SIG-M5 (cell line): ENCODE measurements at regions not wholly inside any gene's neighbourhood (a gene's known extent, or its start where the extent isn't known, plus 50 kb on each side); places are given as distances from the start of the nearest gene placed in this dataset.

Source experiments
- DNase-seq: peaks from one replicate; lab custom pipeline; 2025; lab: John Stamatoyannopoulos, UW

- no peak for DNase-seq
Measured at GRCh38 chr17:77501751-77502625, 361.2 kb downstream of the SEC14L1 start.

DNA sequence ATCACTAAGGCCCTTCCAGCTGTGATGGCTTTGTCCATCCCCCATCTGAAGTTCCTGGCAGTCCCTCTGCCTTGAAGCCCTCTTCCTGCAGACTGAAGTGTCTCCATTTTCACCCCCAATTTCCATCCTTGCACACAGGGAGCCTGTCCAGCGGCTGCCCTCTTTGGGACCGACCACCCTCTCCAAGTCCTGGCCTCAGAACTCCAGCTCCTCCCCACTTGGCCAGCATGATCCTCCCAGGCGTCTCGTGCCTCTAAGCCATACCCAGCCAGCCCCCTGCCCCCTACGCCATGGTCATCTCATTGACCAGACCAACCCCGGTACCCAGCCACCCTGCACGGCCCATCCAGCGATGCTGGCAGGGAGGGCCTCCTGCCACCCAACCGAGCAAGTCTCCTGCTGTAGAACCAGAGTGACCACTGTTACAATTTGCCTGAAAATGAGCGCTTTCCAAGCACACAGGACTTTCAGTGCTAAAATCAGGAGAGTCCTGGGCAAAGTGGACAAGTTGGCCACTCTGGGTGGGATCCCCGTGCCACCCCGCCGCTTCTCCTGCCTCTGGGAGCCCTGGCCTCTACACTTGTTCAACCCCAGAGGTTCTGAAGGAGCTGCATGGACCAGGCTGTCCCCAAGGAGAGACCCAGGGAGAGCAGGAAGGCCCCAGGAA, 362.0 kb downstream of the SEC14L1 start:
- no peak for DNase-seq

GRCh38 chr17:77503293-77503655, 362.5 kb downstream of the SEC14L1 start:
- DNase-seq, result no peak

DNA sequence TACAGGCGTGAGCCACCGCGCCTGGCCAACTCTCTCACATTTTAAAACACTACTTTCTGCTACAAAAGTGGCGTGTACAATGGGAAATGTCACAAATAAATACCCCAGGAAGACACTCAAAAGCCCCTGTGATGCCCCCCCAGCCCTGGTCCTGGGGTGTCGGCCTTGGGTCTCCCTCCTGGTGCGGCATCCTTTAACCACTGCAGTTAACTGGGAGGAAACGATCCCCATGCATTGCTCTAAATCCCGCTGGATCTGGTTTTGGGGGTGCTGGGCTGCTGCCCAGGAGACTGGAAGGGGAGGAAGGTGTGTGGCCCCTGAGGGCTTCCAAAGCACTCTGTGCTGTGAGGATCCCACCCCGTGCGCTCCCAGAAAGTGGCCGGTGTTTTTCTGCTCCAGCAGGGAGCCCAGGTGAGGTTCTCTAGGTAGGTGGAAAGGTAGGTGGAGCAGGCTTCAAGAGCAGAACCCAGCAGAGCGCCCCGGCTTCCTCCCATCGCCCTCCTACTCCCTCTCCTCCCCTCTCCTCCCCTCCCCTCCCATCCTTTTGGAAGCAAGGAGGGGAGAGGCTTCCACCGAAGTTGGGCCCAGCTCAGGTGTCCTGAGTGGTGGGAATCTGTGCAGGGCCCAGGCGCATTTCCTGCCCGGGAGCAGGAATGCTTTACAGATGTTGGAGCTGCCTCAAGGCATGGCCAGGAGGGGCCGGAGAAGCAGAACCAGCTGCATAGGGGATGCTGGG, 363.3 kb downstream of the SEC14L1 start:
- no peak for DNase-seq

DNA sequence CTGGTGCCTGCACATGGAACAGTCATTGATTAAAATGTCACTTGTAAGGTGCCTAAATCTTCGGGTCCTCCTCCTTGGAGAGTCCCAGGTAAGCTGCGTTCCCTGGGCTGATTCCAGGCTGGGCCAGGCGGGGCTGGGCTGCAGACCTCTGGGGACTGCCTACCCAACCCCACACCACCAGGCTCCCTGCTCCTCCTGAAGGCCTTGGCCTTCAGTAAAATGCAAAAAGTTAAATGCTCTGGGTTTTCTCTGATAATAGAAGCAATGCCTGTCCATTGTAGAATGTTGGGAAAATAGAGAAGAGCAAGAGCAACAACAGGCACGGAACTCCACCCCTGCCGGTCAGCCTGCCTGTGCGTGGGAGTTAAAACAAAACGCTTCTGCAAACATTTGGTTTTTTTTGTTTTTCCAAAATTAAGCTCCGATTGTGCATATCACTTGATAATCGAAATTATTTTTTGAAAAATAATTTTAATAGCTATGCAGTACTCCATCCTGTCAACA, 363.9 kb downstream of the SEC14L1 start:
- DNase-seq, result no peak

GRCh38 chr17:77505181-77505639, 364.4 kb downstream of the SEC14L1 start:
- DNase-seq, result no peak

DNA sequence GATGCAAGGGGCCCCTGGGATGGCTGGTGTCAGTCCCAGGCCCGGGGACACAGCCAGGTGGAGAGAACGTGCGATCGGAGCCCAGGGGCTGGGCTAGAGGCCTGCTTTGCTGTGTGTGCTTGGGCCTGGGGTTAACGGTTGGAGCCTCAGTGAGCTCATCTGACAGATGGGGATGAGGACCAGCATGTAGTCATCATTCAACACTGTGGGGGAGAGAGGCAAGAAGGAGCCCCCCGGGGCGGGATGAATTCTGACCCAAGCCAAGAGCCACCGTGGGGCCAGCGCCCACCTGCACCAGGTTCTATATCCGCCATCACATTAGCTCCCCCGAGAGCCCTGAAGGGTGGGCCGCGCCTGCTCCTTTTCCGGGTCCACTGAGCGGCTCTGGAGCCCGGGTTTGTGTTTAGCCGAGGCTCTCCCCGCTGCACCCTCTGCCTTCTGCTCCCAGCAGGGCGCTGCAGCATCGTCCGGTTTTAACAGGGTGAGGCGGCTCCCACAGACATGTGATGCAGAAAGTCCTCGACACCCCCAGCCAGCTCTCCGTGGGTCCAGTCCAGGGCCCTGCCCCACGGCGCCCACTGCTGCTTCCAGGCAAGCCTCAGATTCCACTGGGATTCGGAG, 365.7 kb downstream of the SEC14L1 start:
- DNase-seq, result no peak

GRCh38 chr17:77507111-77507885, 366.5 kb downstream of the SEC14L1 start:
- DNase-seq, result no peak

DNA sequence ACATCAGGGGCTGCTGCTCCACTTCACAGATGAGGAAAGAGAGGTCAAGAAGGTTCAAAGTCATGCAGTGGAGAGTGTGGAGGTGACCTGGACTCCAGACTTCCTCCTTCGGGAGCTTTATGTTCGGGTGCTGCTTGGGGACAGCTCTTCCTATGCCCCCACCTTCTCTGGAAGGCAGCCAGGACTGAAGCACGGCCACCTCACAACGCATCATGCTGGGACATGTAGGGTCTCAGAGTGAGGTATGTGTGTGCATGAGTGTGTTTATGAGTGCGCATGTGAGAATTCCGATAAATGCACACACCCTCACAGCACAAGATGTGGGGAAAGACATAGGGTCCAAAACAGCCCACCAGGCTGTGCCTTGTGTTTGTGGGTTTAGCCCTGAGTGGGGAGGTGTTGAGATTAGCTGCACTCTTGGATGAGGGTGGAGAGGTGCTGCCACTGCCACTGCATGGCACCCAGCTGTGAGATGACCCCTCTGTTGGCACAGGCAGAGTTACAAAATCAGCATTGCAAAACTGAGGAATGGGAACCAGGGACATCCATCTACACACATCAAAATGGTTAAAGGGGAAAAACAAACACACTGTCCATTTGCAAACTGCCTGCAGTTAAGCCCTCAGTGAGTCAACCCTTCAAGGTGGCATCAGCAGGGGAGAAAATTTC, 367.4 kb downstream of the SEC14L1 start:
- no peak for DNase-seq

- DNase-seq, result no peak
Measured at GRCh38 chr17:77509089-77509488, 368.3 kb downstream of the SEC14L1 start.

- DNase-seq, result no peak
Measured at GRCh38 chr17:77509599-77509998, 368.8 kb downstream of the SEC14L1 start.

DNA sequence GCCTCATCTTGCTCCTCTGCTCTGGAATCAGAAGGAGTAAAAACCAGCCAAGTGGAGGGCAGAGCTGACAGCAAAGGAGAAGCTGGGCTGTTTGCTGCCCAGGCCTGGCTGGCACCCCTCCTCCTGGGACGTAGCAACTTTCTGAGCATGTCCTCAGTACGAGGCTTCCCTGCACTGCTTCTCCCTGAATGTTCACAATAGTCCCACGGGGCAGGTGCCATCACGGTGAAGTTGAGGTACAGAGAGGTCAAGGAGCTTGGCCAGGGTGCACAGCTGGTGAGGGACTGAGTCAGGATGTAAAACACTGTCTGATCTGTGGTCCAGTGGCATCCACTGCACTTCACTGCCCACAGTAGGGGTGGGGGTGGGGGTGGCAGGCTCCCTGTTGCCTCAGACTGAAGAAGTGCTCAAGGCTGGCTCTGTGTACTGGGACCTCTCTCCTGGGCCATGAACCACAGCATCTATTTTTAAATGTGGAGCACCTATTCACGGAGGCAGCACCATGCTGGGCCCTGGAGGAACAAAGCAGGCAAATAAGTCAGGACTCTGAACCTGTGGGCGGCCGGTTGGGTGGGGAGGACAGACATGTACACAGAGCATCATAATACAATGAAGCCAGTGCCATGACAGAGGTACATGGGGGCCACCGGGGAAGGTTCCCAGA, 369.5 kb downstream of the SEC14L1 start:
- DNase-seq, result no peak

GRCh38 chr17:77511514-77512061, 370.8 kb downstream of the SEC14L1 start:
- DNase-seq, result no peak

GRCh38 chr17:77512062-77512946, 371.5 kb downstream of the SEC14L1 start:
- DNase-seq, result no peak

- DNase-seq, result no peak
Measured at GRCh38 chr17:77513045-77513444, 372.3 kb downstream of the SEC14L1 start.

DNA sequence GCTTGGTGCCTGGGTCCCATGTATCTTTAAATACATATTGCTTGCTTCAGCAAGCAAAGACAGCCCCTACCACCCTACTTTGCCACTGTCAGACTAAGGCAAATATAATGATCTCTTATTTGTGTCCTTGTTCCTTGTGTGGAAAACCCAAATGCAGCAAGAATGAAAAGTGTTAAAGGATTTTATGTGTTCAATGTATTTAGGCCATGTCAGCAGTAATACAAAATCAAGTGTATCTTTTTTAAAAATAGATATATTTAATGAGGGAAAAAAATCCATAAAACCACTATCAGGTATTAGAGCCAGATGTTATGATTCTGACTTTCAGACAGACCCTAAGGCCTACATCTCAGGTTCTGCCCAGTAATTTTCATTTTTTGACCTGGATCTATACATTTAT, 374.5 kb downstream of the SEC14L1 start:
- no peak for DNase-seq

DNA sequence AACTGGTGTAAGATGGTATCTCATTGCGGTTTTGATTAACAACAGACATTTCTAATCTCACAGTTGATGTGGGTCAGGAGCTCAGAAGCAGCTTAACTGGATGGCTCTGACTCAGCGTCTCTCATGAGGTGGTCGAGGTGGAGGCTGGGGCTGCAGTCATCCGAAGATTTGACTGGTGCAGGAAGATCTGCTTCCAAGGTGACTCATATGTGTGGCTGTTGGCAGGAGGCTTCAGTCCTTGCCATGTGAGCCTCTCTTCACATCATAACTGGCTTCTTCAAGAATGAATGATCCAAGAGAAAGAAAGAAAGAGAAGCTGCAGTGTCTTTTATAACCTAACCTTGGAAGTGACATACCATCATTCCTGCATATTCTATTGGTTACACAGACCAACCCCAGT, 376.1 kb downstream of the SEC14L1 start:
- DNase-seq, result no peak

DNA sequence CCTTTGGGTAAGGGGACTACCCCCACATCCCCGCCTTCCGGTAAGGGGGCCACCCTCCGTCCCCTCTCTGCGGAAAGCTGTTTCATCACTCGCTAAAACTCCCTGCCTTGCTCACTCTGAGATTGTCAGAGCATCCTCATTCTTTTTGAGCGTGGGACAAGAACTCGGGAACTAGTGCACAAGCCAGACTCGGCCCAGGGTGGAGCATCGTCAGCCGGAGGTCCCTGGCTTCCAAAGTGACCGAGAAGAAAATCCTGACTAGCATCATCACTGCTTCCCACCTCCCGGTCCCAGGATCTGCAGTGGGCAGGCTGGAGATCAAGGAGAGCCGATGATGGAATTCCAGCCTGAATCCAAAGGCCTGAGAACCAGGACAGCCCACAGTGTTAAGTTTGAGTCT, 380.3 kb downstream of the SEC14L1 start:
- no peak for DNase-seq

- no peak for DNase-seq
Measured at GRCh38 chr17:77523540-77523939, 382.8 kb downstream of the SEC14L1 start.
